SK-N-SH (cell line): ENCODE measurements at regions not wholly inside any gene's neighbourhood (a gene's known extent, or its start where the extent isn't known, plus 50 kb on each side); places are given as distances from the start of the nearest gene placed in this dataset.

Experiments used
- CTCF ChIA-PET: fragments of 300-600, 350-600 bp; formaldehyde crosslinking; extraction: SDS; loops from one replicate; lab custom pipeline; 2021; lab: Yijun Ruan, JAX
- POLR2A ChIA-PET: fragments of 350-600 bp; sonication (Branson Sonifier 250); formaldehyde crosslinking; extraction: SDS; loops from one replicate; lab custom pipeline; 2020; ENCODE audit warnings: antibody characterized with exemption, inconsistent platforms; lab: Yijun Ruan, JAX
- DNase-seq: peaks from one replicate; pipeline ENCODE4 v3.0.0; 2012
- H2AFZ ChIP-seq: fragments of 200-600 bp; sonication (generic); 2 replicates; pipeline ENCODE4 v1.8.1; 2016; ENCODE audit warnings: antibody characterized with exemption, mild to moderate bottlenecking, low read depth
- H3F3A ChIP-seq: fragments of 200-600 bp; sonication (generic); replicated peaks from 2 replicates; pipeline ENCODE3; 2016; ENCODE audit warnings: antibody characterized with exemption, mild to moderate bottlenecking; ENCODE audit not compliant: insufficient read depth
- H3K27ac ChIP-seq, 2 experiments: fragments of 200-500 bp in 1 of 2; fragments of 200-600 bp in 1 of 2; sonication (Bioruptor generic) in 1 of 2; sonication (generic), shearing (Covaris generic) in 1 of 2; 2 replicates each; pipeline versions ENCODE4 v1.5.1 to v1.6.1; 2014 to 2016; ENCODE audit warnings: low read depth in 2 of 2, inconsistent platforms in 1 of 2, low read length in 1 of 2, mild to moderate bottlenecking in 1 of 2, mixed read lengths in 1 of 2
- H3K27me3 ChIP-seq: fragments of 200-600 bp; sonication (generic), shearing (Covaris generic); 2 replicates; pipeline ENCODE4 v1.6.1; 2016; ENCODE audit warnings: mixed run types; ENCODE audit not compliant: insufficient read depth
- H3K36me3 ChIP-seq, 2 experiments: fragments of 200-500 bp in 1 of 2; fragments of 200-600 bp in 1 of 2; sonication (Bioruptor generic) in 1 of 2; sonication (generic) in 1 of 2; replicated peaks in 1 of 2; 2 replicates each; pipeline versions ENCODE3 to v1.5.1; 2014 to 2016; ENCODE audit warnings: low read length in 1 of 2, mild to moderate bottlenecking in 1 of 2; ENCODE audit not compliant: insufficient read depth in 2 of 2, control insufficient read depth in 1 of 2
- H3K4me1 ChIP-seq, 2 experiments: fragments of 200-500 bp in 1 of 2; fragments of 200-600 bp in 1 of 2; sonication (Bioruptor generic) in 1 of 2; sonication (generic), shearing (Covaris generic) in 1 of 2; 2 replicates each; pipeline versions ENCODE4 v1.5.1 to v1.6.1; 2014 to 2016; ENCODE audit warnings: low read depth in 1 of 2, low read length in 1 of 2, mixed run types in 1 of 2; ENCODE audit not compliant: insufficient read depth in 2 of 2, control insufficient read depth in 1 of 2
- H3K4me2 ChIP-seq: fragments of 200-600 bp; sonication (generic), shearing (Covaris generic); 2 replicates; pipeline ENCODE4 v1.6.1; 2017; ENCODE audit warnings: mixed run types
- H3K4me3 ChIP-seq, 2 experiments: fragments of 200-500 bp in 1 of 2; fragments of 200-600 bp in 1 of 2; sonication (Bioruptor generic) in 1 of 2; sonication (generic), shearing (Covaris generic) in 1 of 2; 2 replicates each; pipeline versions ENCODE4 v1.5.1 to v1.8.1; 2014 to 2016; ENCODE audit warnings: low read depth in 2 of 2, inconsistent platforms in 1 of 2, low read length in 1 of 2, mild to moderate bottlenecking in 1 of 2, mixed read lengths in 1 of 2, moderate library complexity in 1 of 2
- H3K79me2 ChIP-seq: fragments of 200-600 bp; sonication (generic); 2 replicates; pipeline ENCODE4 v1.8.1; 2017; ENCODE audit warnings: mild to moderate bottlenecking; ENCODE audit not compliant: insufficient read depth
- H3K9ac ChIP-seq: fragments of 200-600 bp; sonication (generic); 2 replicates; pipeline ENCODE4 v1.6.1; 2017; ENCODE audit warnings: mixed run types
- H3K9me2 ChIP-seq: fragments of 200-600 bp; sonication (generic); 2 replicates; pipeline ENCODE4 v1.6.1; 2017; ENCODE audit warnings: mixed run types
- H3K9me3 ChIP-seq: fragments of 200-600 bp; sonication (generic); 2 replicates; pipeline ENCODE4 v1.6.1; 2017; ENCODE audit warnings: mixed run types, mild to moderate bottlenecking, moderate library complexity
- H4K20me1 ChIP-seq: fragments of 200-600 bp; sonication (generic); 2 replicates; pipeline ENCODE4 v1.6.1; 2017; ENCODE audit warnings: mild to moderate bottlenecking, mixed run types; ENCODE audit not compliant: insufficient read depth
- CHD2 ChIP-seq: fragments of 150-350 bp; IDR thresholded peaks from 2 replicates; pipeline ENCODE4 v1.6.1; 2018; ENCODE audit warnings: low read length; ENCODE audit not compliant: partially characterized antibody
- ELF1 ChIP-seq: IDR thresholded peaks from 2 replicates; pipeline ENCODE4 v1.4.0; 2012
- EP300 ChIP-seq, 2 experiments: IDR thresholded peaks; 2 replicates each; pipeline versions ENCODE4 v1.4.0 to v1.6.1; 2012; ENCODE audit warnings: borderline replicate concordance in 1 of 2, low read depth in 1 of 2, low read length in 1 of 2
- FOSL2 ChIP-seq: IDR thresholded peaks from 2 replicates; pipeline ENCODE4 v1.4.0; 2012; ENCODE audit warnings: low read depth, mild to moderate bottlenecking, moderate library complexity, borderline replicate concordance
- GATA2 ChIP-seq: sonication (generic); formaldehyde crosslinking; IDR thresholded peaks from 2 replicates; pipeline ENCODE4 v1.5.0; 2020; ENCODE audit warnings: mild to moderate bottlenecking, missing genetic modification reagents
- IRF3 ChIP-seq: fragments of 150-350 bp; IDR thresholded peaks from 2 replicates; pipeline ENCODE4 v1.6.1; 2016; ENCODE audit warnings: mild to moderate bottlenecking, low read depth, low read length
- JUND ChIP-seq: IDR thresholded peaks from 2 replicates; pipeline ENCODE4 v1.4.0; 2012
- MEF2A ChIP-seq: IDR thresholded peaks from 2 replicates; pipeline ENCODE4 v1.4.0; 2012; ENCODE audit warnings: low read depth, borderline replicate concordance
- MXI1 ChIP-seq: IDR thresholded peaks from 2 replicates; pipeline ENCODE4 v1.6.1; 2012; ENCODE audit warnings: mild to moderate bottlenecking, low read depth, low read length, improper control_type of control experiment
- NFIC ChIP-seq: IDR thresholded peaks from 2 replicates; pipeline ENCODE4 v1.4.0; 2012; ENCODE audit warnings: borderline replicate concordance
- NRF1 ChIP-seq: IDR thresholded peaks from 2 replicates; pipeline ENCODE4 v1.6.1; 2012; ENCODE audit warnings: low read depth, mild to moderate bottlenecking, low read length
- RAD21 ChIP-seq: IDR thresholded peaks from 2 replicates; pipeline ENCODE4 v1.6.1; 2012; ENCODE audit warnings: mild to moderate bottlenecking, low read length
- REST ChIP-seq: IDR thresholded peaks from 2 replicates; pipeline ENCODE4 v1.6.1; 2012; ENCODE audit warnings: mild to moderate bottlenecking, low read depth, low read length, moderate library complexity
- RFX5 ChIP-seq: IDR thresholded peaks from 2 replicates; pipeline ENCODE4 v1.6.1; 2012; ENCODE audit warnings: mild to moderate bottlenecking, improper control_type of control experiment, low read length
- SIN3A ChIP-seq: IDR thresholded peaks from 2 replicates; pipeline ENCODE4 v1.6.1; 2012; ENCODE audit warnings: low read depth, mild to moderate bottlenecking, low read length, moderate library complexity, borderline replicate concordance
- TEAD4 ChIP-seq: IDR thresholded peaks from 2 replicates; pipeline ENCODE4 v1.4.0; 2012; ENCODE audit warnings: mild to moderate bottlenecking, borderline replicate concordance; ENCODE audit not compliant: insufficient read depth
- USF2 ChIP-seq: fragments of 150-350 bp; IDR thresholded peaks from 2 replicates; pipeline ENCODE4 v1.6.1; 2017; ENCODE audit warnings: antibody characterized with exemption, low read length, low read depth, borderline replicate concordance
- YY1 ChIP-seq: IDR thresholded peaks from 2 replicates; pipeline ENCODE4 v1.4.0; 2012; ENCODE audit warnings: low read depth, mild to moderate bottlenecking
- WGBS: methylation state at CpG from one replicate; pipeline ENCODE4 v1.1.6; 2017; ENCODE audit warnings: low lambda C conversion rate; 5-methylcytosine and 5-hydroxymethylcytosine counted together
- TF ChIP-seq, protein P1 (sequence below): IDR thresholded peaks from 2 replicates; pipeline ENCODE4; 2012

GRCh38 chr6:10266061-10266460 is 148.8 kb downstream of the TFAP2A start:
- 14% methylated on average over 2 of the region's 2 CpGs for WGBS

DNA sequence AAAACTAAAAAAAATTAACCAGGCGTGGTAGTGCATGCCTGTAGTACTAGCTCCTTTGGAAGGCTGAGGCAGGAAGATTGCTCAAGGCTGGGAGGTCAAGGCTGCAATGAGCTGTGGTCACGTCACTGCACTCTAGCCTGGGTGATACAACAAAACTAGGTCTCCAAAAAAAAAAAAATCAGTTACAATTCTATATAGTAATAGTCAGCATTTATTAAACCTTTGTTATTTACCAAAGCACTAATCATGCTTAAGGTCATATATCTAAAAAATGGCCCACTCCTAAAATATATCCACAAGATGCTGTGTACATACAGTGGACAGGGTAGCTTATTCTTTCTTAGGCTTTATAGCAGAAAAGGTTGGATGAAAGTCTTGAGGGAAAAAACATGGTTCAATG is 152.4 kb downstream of the TFAP2A start:
- H3K9me3 ChIP-seq: no peaks in the 10 kb centered on the region
- H2AFZ ChIP-seq: no peak overlapping the region
- no peaks in the 10 kb centered on the region for H3K4me1 ChIP-seq
- no peaks in the 10 kb centered on the region; the same call in 1 of the 2 replicates for H3K27me3 ChIP-seq
- ChIA-PET POLR2A (no interaction called here), CTCF (no interaction called here)
- H4K20me1 ChIP-seq: no peaks in the 10 kb centered on the region
- H3K79me2 ChIP-seq: no peaks in the 10 kb centered on the region
- no peak overlapping the region for H3K27ac ChIP-seq
- DNase-seq: no peak
- H3K4me2 ChIP-seq: no peak overlapping the region
- H3F3A ChIP-seq: no peaks in the 10 kb centered on the region
- TF ChIP-seq CHD2: no peak
- TF ChIP-seq JUND: no peak
- no peak for TF ChIP-seq SIN3A
- no peak for TF ChIP-seq RAD21
- TF ChIP-seq TEAD4: no peak
- no peak for TF ChIP-seq YY1
- TF ChIP-seq MEF2A: no peak
- no peak for TF ChIP-seq ELF1
- no peak for TF ChIP-seq EP300 (IDR thresholded peaks at IDR 0.05; ENCODE audit: borderline replicate concordance in 1 of 2, low read depth in 1 of 2, low read length in 1 of 2)
- TF ChIP-seq NRF1: no peak
- no peak for TF ChIP-seq IRF3
- no peak for TF ChIP-seq FOSL2
- no peak for TF ChIP-seq RFX5
- no peak for TF ChIP-seq MXI1
- TF ChIP-seq REST: no peak
- TF ChIP-seq USF2: no peak
- no peak overlapping the region for H3K4me3 ChIP-seq
- H3K36me3 ChIP-seq: no peaks in the 10 kb centered on the region
- no peaks in the 10 kb centered on the region for H3K9me2 ChIP-seq
- H3K9ac ChIP-seq: no peak overlapping the region
- WGBS: 7% methylated on average over 2 of the region's 2 CpGs

More at GRCh38 chr6:10266061-10266460, 148.8 kb downstream of the TFAP2A start:
- H3K27me3 ChIP-seq: no peaks in the 10 kb centered on the region; the same call in 1 of the 2 replicates
- no peak overlapping the region for H2AFZ ChIP-seq
- no peak overlapping the region for H3K4me2 ChIP-seq
- H3K9me3 ChIP-seq: no peaks in the 10 kb centered on the region
- no peaks in the 10 kb centered on the region for H3K36me3 ChIP-seq
- no peak overlapping the region for H3K27ac ChIP-seq
- H3K4me1 ChIP-seq: no peaks in the 10 kb centered on the region
- no peak for TF ChIP-seq NFIC
- TF ChIP-seq GATA2 (CRISPR knock-in tag): no peak
- TF ChIP-seq, protein P1, sequence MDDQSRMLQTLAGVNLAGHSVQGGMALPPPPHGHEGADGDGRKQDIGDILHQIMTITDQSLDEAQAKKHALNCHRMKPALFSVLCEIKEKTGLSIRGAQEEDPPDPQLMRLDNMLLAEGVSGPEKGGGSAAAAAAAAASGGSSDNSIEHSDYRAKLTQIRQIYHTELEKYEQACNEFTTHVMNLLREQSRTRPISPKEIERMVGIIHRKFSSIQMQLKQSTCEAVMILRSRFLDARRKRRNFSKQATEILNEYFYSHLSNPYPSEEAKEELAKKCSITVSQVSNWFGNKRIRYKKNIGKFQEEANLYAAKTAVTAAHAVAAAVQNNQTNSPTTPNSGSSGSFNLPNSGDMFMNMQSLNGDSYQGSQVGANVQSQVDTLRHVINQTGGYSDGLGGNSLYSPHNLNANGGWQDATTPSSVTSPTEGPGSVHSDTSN: no peak
- no peak for TF ChIP-seq TEAD4
- no peaks in the 10 kb centered on the region for H3K9me2 ChIP-seq
- H3K79me2 ChIP-seq: no peaks in the 10 kb centered on the region
- no peak overlapping the region for H3K4me3 ChIP-seq
- H4K20me1 ChIP-seq: no peaks in the 10 kb centered on the region
- H3F3A ChIP-seq: no peaks in the 10 kb centered on the region
- POLR2A ChIA-PET: no interaction called here
- no peak for DNase-seq
- H3K9ac ChIP-seq: no peak overlapping the region
- CTCF ChIA-PET: no interaction called here
